K562 (cell line): ENCODE measurements at regions not wholly inside any gene's neighbourhood (a gene's known extent, or its start where the extent isn't known, plus 50 kb on each side); places are given as distances from the start of the nearest gene placed in this dataset.
A peak's percentile ranks its signal among the peaks of the same experiment; 100 is the strongest.

Experiments
- CBFA2T2 ChIP-seq: fragments of 450-650 bp; conservative IDR thresholded peaks from 2 replicates; pipeline ENCODE4 v1.6.1; 2017; ENCODE audit warnings: mild to moderate bottlenecking
- HMGN3 ChIP-seq: IDR thresholded peaks from 2 replicates; pipeline ENCODE4 v1.6.1; 2011; ENCODE audit warnings: borderline replicate concordance, low read depth, mild to moderate bottlenecking, mixed read lengths, low read length; ENCODE audit not compliant: insufficient read length; ENCODE audit errors: extremely low read depth
- MTA2 ChIP-seq: fragments of 450-650 bp; IDR thresholded peaks from 2 replicates; pipeline ENCODE4 v1.6.1; 2016; ENCODE audit warnings: low read depth
- RBM15 ChIP-seq: fragments of 200-400 bp; formaldehyde crosslinking; IDR thresholded peaks from 2 replicates; pipeline ENCODE4 v1.6.1; 2018; ENCODE audit warnings: mild to moderate bottlenecking, low read length, moderate library complexity; ENCODE audit not compliant: insufficient read depth
- RBM34 ChIP-seq: fragments of 200-400 bp; formaldehyde crosslinking; IDR thresholded peaks from 2 replicates; pipeline ENCODE4 v1.6.1; 2018; ENCODE audit warnings: low read length, borderline replicate concordance; ENCODE audit not compliant: insufficient read depth
- ZBED1 ChIP-seq: IDR thresholded peaks from 2 replicates; pipeline ENCODE4 v1.6.1; 2014
- ZBTB7A ChIP-seq: IDR thresholded peaks from 2 replicates; pipeline ENCODE4 v1.6.1; 2011; ENCODE audit warnings: low read depth, mild to moderate bottlenecking, low read length, moderate library complexity, borderline replicate concordance; ENCODE audit not compliant: control insufficient read depth
- ZNF217 ChIP-seq: sonication (generic); formaldehyde crosslinking; IDR thresholded peaks from 2 replicates; pipeline ENCODE4 v1.8.0; 2022; ENCODE audit warnings: mild to moderate bottlenecking, missing genetic modification reagents
- ZNF282 ChIP-seq: sonication (generic); formaldehyde crosslinking; IDR thresholded peaks from 2 replicates; pipeline ENCODE4 v1.8.1; 2023; ENCODE audit warnings: missing genetic modification reagents
- ZNF445 ChIP-seq: fragments of 250-450 bp; sonication (Bioruptor Pico); IDR thresholded peaks from 2 replicates; pipeline ENCODE4 v1.4.0; 2020; ENCODE audit warnings: low read depth, mild to moderate bottlenecking, moderate library complexity
- TF ChIP-seq, protein P1 (sequence below): fragments of 450-650 bp; IDR thresholded peaks from 2 replicates; pipeline ENCODE4 v1.6.1; 2016; ENCODE audit warnings: borderline replicate concordance
- TF ChIP-seq, protein P2 (sequence below): fragments of 450-650 bp; formaldehyde crosslinking; IDR thresholded peaks from 2 replicates; pipeline ENCODE4 v1.4.0; 2020; ENCODE audit warnings: mild to moderate bottlenecking, moderate library complexity
- TF ChIP-seq, protein P3 (sequence below): sonication (generic); formaldehyde crosslinking; IDR thresholded peaks from 2 replicates; pipeline ENCODE4 v1.8.1; 2023; ENCODE audit warnings: mild to moderate bottlenecking, missing genetic modification reagents, moderate library complexity
- TF ChIP-seq, protein P4 (sequence below): sonication (generic); formaldehyde crosslinking; IDR thresholded peaks from 2 replicates; pipeline ENCODE4 v1.8.0; 2022; ENCODE audit warnings: mild to moderate bottlenecking, missing genetic modification reagents
- TF ChIP-seq, protein P5 (sequence below): fragments of 200-800 bp; sonication (Bioruptor generic); IDR thresholded peaks from 2 replicates; pipeline ENCODE4 v1.6.1; 2017; ENCODE audit warnings: missing genetic modification characterization, missing compliant biosample characterization

DNA sequence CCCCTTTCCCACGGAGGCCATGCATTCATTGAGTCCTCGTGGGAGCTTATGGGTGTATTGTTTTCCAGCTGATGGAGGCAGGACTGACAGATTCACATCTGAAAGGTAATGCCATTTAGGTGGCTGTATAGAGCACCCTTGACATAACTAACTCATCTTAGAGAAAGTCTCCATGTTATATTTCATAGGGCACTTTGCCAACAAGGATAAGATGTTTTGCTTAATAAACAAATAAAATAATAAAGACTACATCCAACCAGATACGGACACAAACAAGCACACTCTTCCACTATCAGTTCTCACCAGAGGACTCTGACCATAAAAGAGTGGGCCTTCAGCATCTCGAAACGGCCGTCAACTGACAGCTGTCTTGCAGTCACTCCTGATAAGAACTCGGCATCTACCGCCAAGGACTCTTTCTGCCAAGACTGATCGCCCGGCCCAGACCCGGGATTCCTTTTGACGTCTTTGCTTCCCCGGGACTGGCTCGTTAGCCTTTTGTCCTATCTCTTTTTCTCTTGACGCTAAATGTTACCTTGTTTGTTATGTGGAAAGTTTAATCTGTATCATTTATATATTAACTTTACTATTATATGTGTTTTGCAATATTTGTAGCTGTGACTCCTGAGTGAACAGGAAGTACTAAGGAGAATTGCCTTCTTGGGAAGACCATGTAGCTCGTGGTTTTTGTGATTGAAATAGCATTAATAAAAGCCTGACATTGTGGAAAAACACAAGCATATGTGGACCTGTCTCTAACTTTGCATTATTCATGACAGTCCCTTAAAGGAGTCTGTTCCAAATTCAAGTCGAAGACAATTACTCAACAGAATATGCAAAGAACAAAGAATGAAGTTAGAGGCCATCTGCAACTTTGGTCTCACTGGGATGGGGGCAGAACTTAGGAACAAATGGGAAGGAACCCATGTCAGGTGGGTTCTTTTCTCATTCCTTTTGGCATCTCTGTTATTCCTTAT lies 195.1 kb downstream of the LPIN1 start (continued):
- TF ChIP-seq, protein P1, sequence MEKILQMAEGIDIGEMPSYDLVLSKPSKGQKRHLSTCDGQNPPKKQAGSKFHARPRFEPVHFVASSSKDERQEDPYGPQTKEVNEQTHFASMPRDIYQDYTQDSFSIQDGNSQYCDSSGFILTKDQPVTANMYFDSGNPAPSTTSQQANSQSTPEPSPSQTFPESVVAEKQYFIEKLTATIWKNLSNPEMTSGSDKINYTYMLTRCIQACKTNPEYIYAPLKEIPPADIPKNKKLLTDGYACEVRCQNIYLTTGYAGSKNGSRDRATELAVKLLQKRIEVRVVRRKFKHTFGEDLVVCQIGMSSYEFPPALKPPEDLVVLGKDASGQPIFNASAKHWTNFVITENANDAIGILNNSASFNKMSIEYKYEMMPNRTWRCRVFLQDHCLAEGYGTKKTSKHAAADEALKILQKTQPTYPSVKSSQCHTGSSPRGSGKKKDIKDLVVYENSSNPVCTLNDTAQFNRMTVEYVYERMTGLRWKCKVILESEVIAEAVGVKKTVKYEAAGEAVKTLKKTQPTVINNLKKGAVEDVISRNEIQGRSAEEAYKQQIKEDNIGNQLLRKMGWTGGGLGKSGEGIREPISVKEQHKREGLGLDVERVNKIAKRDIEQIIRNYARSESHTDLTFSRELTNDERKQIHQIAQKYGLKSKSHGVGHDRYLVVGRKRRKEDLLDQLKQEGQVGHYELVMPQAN = no peak
- TF ChIP-seq, protein P2, sequence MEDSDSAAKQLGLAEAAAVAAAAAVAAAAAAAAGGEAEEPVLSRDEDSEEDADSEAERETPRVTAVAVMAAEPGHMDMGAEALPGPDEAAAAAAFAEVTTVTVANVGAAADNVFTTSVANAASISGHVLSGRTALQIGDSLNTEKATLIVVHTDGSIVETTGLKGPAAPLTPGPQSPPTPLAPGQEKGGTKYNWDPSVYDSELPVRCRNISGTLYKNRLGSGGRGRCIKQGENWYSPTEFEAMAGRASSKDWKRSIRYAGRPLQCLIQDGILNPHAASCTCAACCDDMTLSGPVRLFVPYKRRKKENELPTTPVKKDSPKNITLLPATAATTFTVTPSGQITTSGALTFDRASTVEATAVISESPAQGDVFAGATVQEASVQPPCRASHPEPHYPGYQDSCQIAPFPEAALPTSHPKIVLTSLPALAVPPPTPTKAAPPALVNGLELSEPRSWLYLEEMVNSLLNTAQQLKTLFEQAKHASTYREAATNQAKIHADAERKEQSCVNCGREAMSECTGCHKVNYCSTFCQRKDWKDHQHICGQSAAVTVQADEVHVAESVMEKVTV = peak; percentile 45; the same call in 1 of the 2 replicates
- peak; percentile 80; the same call in 1 of the 2 replicates for TF ChIP-seq ZBED1
- TF ChIP-seq CBFA2T2 = peak; percentile 98
- TF ChIP-seq RBM15 = no peak
- TF ChIP-seq, protein P3, sequence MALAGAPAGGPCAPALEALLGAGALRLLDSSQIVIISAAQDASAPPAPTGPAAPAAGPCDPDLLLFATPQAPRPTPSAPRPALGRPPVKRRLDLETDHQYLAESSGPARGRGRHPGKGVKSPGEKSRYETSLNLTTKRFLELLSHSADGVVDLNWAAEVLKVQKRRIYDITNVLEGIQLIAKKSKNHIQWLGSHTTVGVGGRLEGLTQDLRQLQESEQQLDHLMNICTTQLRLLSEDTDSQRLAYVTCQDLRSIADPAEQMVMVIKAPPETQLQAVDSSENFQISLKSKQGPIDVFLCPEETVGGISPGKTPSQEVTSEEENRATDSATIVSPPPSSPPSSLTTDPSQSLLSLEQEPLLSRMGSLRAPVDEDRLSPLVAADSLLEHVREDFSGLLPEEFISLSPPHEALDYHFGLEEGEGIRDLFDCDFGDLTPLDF (CRISPR knock-in tag) = no peak
- no peak for TF ChIP-seq RBM34
- TF ChIP-seq, protein P4, sequence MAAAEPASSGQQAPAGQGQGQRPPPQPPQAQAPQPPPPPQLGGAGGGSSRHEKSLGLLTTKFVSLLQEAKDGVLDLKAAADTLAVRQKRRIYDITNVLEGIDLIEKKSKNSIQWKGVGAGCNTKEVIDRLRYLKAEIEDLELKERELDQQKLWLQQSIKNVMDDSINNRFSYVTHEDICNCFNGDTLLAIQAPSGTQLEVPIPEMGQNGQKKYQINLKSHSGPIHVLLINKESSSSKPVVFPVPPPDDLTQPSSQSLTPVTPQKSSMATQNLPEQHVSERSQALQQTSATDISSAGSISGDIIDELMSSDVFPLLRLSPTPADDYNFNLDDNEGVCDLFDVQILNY (CRISPR knock-in tag) = no peak
- peak; percentile 98 for TF ChIP-seq MTA2
- no peak for TF ChIP-seq ZBTB7A
- no peak for TF ChIP-seq ZNF282 (CRISPR knock-in tag)
- TF ChIP-seq HMGN3 = peak; percentile 82
- TF ChIP-seq, protein P5, sequence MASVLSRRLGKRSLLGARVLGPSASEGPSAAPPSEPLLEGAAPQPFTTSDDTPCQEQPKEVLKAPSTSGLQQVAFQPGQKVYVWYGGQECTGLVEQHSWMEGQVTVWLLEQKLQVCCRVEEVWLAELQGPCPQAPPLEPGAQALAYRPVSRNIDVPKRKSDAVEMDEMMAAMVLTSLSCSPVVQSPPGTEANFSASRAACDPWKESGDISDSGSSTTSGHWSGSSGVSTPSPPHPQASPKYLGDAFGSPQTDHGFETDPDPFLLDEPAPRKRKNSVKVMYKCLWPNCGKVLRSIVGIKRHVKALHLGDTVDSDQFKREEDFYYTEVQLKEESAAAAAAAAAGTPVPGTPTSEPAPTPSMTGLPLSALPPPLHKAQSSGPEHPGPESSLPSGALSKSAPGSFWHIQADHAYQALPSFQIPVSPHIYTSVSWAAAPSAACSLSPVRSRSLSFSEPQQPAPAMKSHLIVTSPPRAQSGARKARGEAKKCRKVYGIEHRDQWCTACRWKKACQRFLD (CRISPR knock-in tag) = peak; percentile 96
- TF ChIP-seq ZNF217 (CRISPR knock-in tag) = no peak
- TF ChIP-seq ZNF445 (CRISPR knock-in tag) = 0 out of 2 replicates have a peak, but pooled peaks have one; percentile 25
